HCT116 (cell line): ENCODE measurements at regions not wholly inside any gene's neighbourhood (a gene's known extent, or its start where the extent isn't known, plus 50 kb on each side); places are given as distances from the start of the nearest gene placed in this dataset.

Experiments
- ATAC-seq: fragments of 200-7000 bp; cut with Tn5 transposase; 2 replicates; pipeline ENCODE4 v1.9.1; 2020; ENCODE audit warnings: mild to moderate bottlenecking, moderate library complexity
- BruUV-seq: library from RNA; stranded (reverse); fragments of 400-500 nt; replicated peaks from 2 replicates; lab custom pipeline; 2021; lab: Mats Ljungman, UMichigan
- CTCF ChIA-PET: fragments of 300-600 bp; sonication (Branson Sonifier 250); formaldehyde crosslinking; loops from one replicate; lab custom pipeline; 2021; ENCODE audit warnings: antibody characterized with exemption; lab: Charles Lee
- POLR2A ChIA-PET: fragments of 300-600, 350-600 bp; sonication (Branson Sonifier 250); formaldehyde crosslinking; loops from one replicate; lab custom pipeline; 2021; ENCODE audit warnings: antibody characterized with exemption; lab: Charles Lee
- RAD21 ChIA-PET, 2 experiments: fragments of 300-600 bp; sonication (Branson Sonifier 250); formaldehyde crosslinking; loops; one replicate each; lab custom pipeline; 2023; ENCODE audit warnings: low total read pairs in 2 of 2; ENCODE audit not compliant: uncharacterized antibody in 2 of 2, unreplicated experiment in 2 of 2, low non-redundant PET in 1 of 2; lab: Charles Lee
- DNase-seq: peaks from one replicate; pipeline ENCODE4 v3.0.0-alpha.2; 2010; ENCODE audit warnings: low read depth, low spot score
- H2AFZ ChIP-seq: fragments of 200-600 bp; shearing (Covaris generic), sonication (generic); 2 replicates; pipeline ENCODE4 v1.6.1; 2017; ENCODE audit warnings: low read depth, mixed run types, mixed read lengths, antibody characterized with exemption, low read length; ENCODE audit not compliant: poor library complexity, severe bottlenecking
- H3K27ac ChIP-seq: 2 replicates; pipeline ENCODE4 v1.5.1; 2012; ENCODE audit warnings: low read depth, low read length
- H3K27me3 ChIP-seq: fragments of 200-600 bp; sonication (generic); 2 replicates; pipeline ENCODE4 v1.6.1; 2016; ENCODE audit warnings: mixed run types, low read length, mixed read lengths; ENCODE audit not compliant: insufficient read depth
- H3K36me3 ChIP-seq, 2 experiments: fragments of 200-500 bp in 1 of 2; fragments of 200-600 bp in 1 of 2; sonication (Bioruptor generic) in 1 of 2; sonication (generic) in 1 of 2; 2 replicates each; pipeline versions ENCODE4 v1.5.1 to v1.6.1; 2014 to 2016; ENCODE audit warnings: low read length in 2 of 2, inconsistent platforms in 1 of 2, mixed read lengths in 1 of 2, mixed run types in 1 of 2; ENCODE audit not compliant: insufficient read depth in 2 of 2, control insufficient read depth in 1 of 2
- H3K4me1 ChIP-seq, 2 experiments: fragments of 200-600 bp in 1 of 2; sonication (generic) in 1 of 2; 2 replicates each; pipeline versions ENCODE4 v1.5.1 to v1.6.1; 2012 to 2017; ENCODE audit warnings: low read length in 2 of 2, inconsistent platforms in 1 of 2, mild to moderate bottlenecking in 1 of 2, mixed read lengths in 1 of 2, mixed run types in 1 of 2, moderate library complexity in 1 of 2; ENCODE audit not compliant: insufficient read depth in 2 of 2, control insufficient read depth in 1 of 2
- H3K4me2 ChIP-seq: fragments of 200-600 bp; sonication (generic); 2 replicates; pipeline ENCODE4 v1.6.1; 2017; ENCODE audit warnings: mixed run types, low read length, mixed read lengths
- H3K4me3 ChIP-seq, 2 experiments: fragments of 200-600 bp in 1 of 2; sonication (generic) in 1 of 2; replicated peaks in 1 of 2; 2 replicates each; pipeline ENCODE4 v1.5.1; 2011 to 2016; ENCODE audit warnings: low read length in 2 of 2, control low read depth in 1 of 2, low read depth in 1 of 2, mild to moderate bottlenecking in 1 of 2, mixed read lengths in 1 of 2, mixed run types in 1 of 2
- H3K79me2 ChIP-seq: fragments of 200-600 bp; sonication (generic); 2 replicates; pipeline ENCODE4 v1.6.1; 2017; ENCODE audit warnings: mild to moderate bottlenecking, mixed run types, low read length, moderate library complexity, mixed read lengths; ENCODE audit not compliant: insufficient read depth
- H3K9ac ChIP-seq: fragments of 200-600 bp; sonication (generic); 2 replicates; pipeline ENCODE4 v1.6.1; 2016; ENCODE audit warnings: low read length, mixed read lengths
- H3K9me2 ChIP-seq: fragments of 200-600 bp; sonication (generic), shearing (Covaris generic); 2 replicates; pipeline ENCODE4 v1.6.1; 2017; ENCODE audit warnings: mixed run types, mild to moderate bottlenecking, moderate library complexity; ENCODE audit not compliant: insufficient read depth
- H3K9me3 ChIP-seq, 2 experiments: fragments of 200-500 bp in 1 of 2; fragments of 200-600 bp in 1 of 2; sonication (Bioruptor generic) in 1 of 2; sonication (generic) in 1 of 2; 2 replicates each; pipeline ENCODE4 v1.6.1; 2014 to 2017; ENCODE audit warnings: low read length in 2 of 2, mixed read lengths in 2 of 2, inconsistent platforms in 1 of 2, low read depth in 1 of 2, mild to moderate bottlenecking in 1 of 2, mixed run types in 1 of 2, moderate library complexity in 1 of 2; ENCODE audit not compliant: control insufficient read depth in 1 of 2, insufficient read depth in 1 of 2
- H4K20me1 ChIP-seq: fragments of 200-600 bp; sonication (generic), shearing (Covaris generic); 2 replicates; pipeline ENCODE4 v1.6.1; 2017; ENCODE audit warnings: mixed run types, mild to moderate bottlenecking, moderate library complexity; ENCODE audit not compliant: insufficient read depth
- EGR1 ChIP-seq: IDR thresholded peaks from 2 replicates; pipeline ENCODE4 v1.6.1; 2012; ENCODE audit warnings: low read depth
- ELF1 ChIP-seq: IDR thresholded peaks from 2 replicates; pipeline ENCODE4 v1.6.1; 2012; ENCODE audit warnings: low read depth, borderline replicate concordance
- EZH2 ChIP-seq: fragments of 200-600 bp; sonication (generic); IDR thresholded peaks from 2 replicates; pipeline ENCODE4 v1.6.1; 2017; ENCODE audit warnings: antibody characterized with exemption, mixed run types
- JUND ChIP-seq: IDR thresholded peaks from 2 replicates; pipeline ENCODE4 v1.6.1; 2012
- POLR2A ChIP-seq: IDR thresholded peaks from 2 replicates; pipeline ENCODE4 v1.7.0; 2011; ENCODE audit warnings: borderline replicate concordance; ENCODE audit not compliant: insufficient read depth, insufficient read length; ENCODE audit errors: extremely low read depth
- POLR2AphosphoS5 ChIP-seq: IDR thresholded peaks from 2 replicates; pipeline ENCODE4 v1.6.1; 2011; ENCODE audit warnings: mild to moderate bottlenecking, low read depth, low read length, moderate library complexity
- RAD21 ChIP-seq: IDR thresholded peaks from 2 replicates; pipeline ENCODE4 v1.6.1; 2012; ENCODE audit warnings: low read depth, mild to moderate bottlenecking
- SIN3A ChIP-seq: IDR thresholded peaks from 2 replicates; pipeline ENCODE4 v1.6.1; 2012; ENCODE audit warnings: low read depth
- SP1 ChIP-seq: IDR thresholded peaks from 2 replicates; pipeline ENCODE4 v1.6.1; 2012; ENCODE audit warnings: low read depth
- SRF ChIP-seq: IDR thresholded peaks from 2 replicates; pipeline ENCODE4 v1.6.1; 2012; ENCODE audit warnings: low read depth
- TCF7L2 ChIP-seq: IDR thresholded peaks from 2 replicates; pipeline ENCODE4 v1.7.0; 2011; ENCODE audit warnings: borderline replicate concordance, inconsistent platforms; ENCODE audit not compliant: insufficient read depth, insufficient read length; ENCODE audit errors: extremely low read depth
- YY1 ChIP-seq: IDR thresholded peaks from 2 replicates; pipeline ENCODE4 v1.6.1; 2011; ENCODE audit warnings: low read length, low read depth, moderate library complexity, mild to moderate bottlenecking; ENCODE audit not compliant: insufficient replicate concordance; ENCODE audit errors: extremely low read depth
- ZFX ChIP-seq: fragments of 450-650 bp; IDR thresholded peaks from 2 replicates; pipeline ENCODE4 v1.6.1; 2017
- ZNF274 ChIP-seq: fragments of 200-500 bp; sonication (Bioruptor generic); IDR thresholded peaks from 2 replicates; pipeline ENCODE4 v1.6.1; 2014; ENCODE audit warnings: mild to moderate bottlenecking, low read depth, low read length, inconsistent platforms
- intact Hi-C: fragments of 100-400 bp; cut with micrococcal nuclease; formaldehyde crosslinking; loops from 2 replicates; pipeline ENCODE4 v1.10.0; 2022
- TF ChIP-seq, protein P1 (sequence below): IDR thresholded peaks from 2 replicates; pipeline ENCODE4 v1.6.1; 2011; ENCODE audit warnings: mild to moderate bottlenecking, low read length, moderate library complexity; ENCODE audit not compliant: insufficient replicate concordance; ENCODE audit errors: extremely low read depth
- TF ChIP-seq, protein P2 (sequence below): IDR thresholded peaks from 2 replicates; pipeline ENCODE4 v1.6.1; 2012

DNA sequence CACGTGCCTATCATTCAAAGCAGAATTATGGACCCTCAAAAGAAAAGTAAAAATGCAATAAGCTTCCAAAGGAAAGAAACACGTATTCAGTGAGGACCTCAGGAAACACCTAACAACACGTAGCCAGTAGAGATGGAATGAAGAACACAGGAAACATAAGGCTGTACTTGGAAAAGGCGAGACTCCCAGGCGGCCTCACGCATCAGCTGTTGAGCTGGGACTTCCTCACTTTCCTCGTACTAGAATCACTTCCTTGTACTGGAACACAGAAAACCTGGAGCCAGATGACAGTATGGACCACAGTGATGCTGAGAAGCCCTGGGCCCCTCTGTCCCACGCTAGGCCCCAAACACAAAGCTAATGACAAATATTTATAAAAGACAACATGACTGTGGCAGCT lies 94.4 kb upstream of the BACE2 start:
- intact Hi-C loops, result no loop called here
- Histone ChIP-seq H4K20me1 (no peaks in the 10 kb centered on the region), H3K4me3 (no peak overlapping the region), H3K9me2 (no peaks in the 10 kb centered on the region), H3K4me2 (no peak overlapping the region), H3K4me1 (no peaks in the 10 kb centered on the region), H2AFZ (no peak overlapping the region), H3K36me3 (no peaks in the 10 kb centered on the region), H3K9me3 (no peaks in the 10 kb centered on the region), H3K9ac (no peak overlapping the region), H3K27me3 (peaks cover 3% of the 10 kb centered on the region; the same call in 1 of the 2 replicates), H3K79me2 (no peaks in the 10 kb centered on the region), H3K27ac (no peak overlapping the region)
- no peak for ATAC-seq
- CTCF ChIA-PET, result no interaction called here
- BruUV-seq, result no TSS peak
- TF ChIP-seq ZFX (no peak), SP1 (no peak), ZNF274 (no peak), ELF1 (no peak)
- TF ChIP-seq, protein P1, sequence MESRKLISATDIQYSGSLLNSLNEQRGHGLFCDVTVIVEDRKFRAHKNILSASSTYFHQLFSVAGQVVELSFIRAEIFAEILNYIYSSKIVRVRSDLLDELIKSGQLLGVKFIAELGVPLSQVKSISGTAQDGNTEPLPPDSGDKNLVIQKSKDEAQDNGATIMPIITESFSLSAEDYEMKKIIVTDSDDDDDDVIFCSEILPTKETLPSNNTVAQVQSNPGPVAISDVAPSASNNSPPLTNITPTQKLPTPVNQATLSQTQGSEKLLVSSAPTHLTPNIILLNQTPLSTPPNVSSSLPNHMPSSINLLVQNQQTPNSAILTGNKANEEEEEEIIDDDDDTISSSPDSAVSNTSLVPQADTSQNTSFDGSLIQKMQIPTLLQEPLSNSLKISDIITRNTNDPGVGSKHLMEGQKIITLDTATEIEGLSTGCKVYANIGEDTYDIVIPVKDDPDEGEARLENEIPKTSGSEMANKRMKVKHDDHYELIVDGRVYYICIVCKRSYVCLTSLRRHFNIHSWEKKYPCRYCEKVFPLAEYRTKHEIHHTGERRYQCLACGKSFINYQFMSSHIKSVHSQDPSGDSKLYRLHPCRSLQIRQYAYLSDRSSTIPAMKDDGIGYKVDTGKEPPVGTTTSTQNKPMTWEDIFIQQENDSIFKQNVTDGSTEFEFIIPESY, result no peak
- RAD21 ChIA-PET, result no interaction called here
- DNase-seq, result no peak
- POLR2A ChIA-PET, result no interaction called here

DNA sequence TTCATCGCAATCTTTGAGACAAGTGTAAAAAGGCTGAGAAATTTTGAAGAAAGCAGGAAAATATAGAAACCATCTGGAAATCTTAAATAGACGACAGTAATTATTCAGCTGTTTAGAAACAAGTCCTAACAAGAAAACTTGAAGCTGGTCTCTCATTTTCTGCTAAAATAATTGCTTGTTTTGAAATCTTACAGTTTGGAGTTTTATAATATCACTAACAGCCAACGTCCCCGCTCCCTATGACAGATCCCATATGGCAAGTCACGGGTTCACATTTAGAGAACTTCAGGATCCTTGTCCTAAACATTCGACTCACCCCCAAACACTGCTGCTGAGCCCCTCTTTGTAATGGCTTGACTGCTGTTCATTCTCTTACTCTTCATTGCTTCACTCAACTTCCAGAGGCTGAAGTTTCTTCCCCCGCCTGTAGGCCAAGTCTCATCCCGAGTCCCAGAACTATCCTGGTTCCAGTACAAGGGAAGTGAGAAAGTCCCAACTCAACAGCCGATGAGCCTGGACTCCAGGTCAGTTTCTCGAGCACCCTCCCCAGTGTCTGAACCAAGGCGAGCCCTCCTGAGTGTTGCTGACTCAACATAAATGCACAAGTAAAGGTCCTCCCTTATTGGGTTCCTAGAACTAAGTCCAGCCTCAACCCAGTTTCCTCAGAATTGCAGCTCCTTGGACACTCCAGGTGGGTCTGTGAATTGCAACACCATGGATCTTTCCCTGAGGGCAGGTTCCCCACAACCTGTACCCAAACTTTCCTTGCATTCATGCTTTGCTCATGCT lies 93.4 kb upstream of the BACE2 start:
- no peak overlapping the region for H3K4me2 ChIP-seq
- no peaks in the 10 kb centered on the region for H3K36me3 ChIP-seq
- H3K9me3 ChIP-seq, result no peaks in the 10 kb centered on the region
- peaks cover 6% of the 10 kb centered on the region; the same call in 1 of the 2 replicates for H3K27me3 ChIP-seq
- H2AFZ ChIP-seq, result no peak overlapping the region
- no peak overlapping the region for H3K4me3 ChIP-seq
- ATAC-seq, result no peak
- intact Hi-C loops, result no loop called here
- H3K4me1 ChIP-seq, result no peaks in the 10 kb centered on the region
- H3K9ac ChIP-seq, result no peak overlapping the region
- ChIA-PET CTCF (no interaction called here), POLR2A (no interaction called here), RAD21 (no interaction called here)
- H3K79me2 ChIP-seq, result no peaks in the 10 kb centered on the region
- H3K9me2 ChIP-seq, result no peaks in the 10 kb centered on the region
- no peaks in the 10 kb centered on the region for H4K20me1 ChIP-seq
- no peak overlapping the region for H3K27ac ChIP-seq
- no peak for DNase-seq
- no TSS peak for BruUV-seq
- TF ChIP-seq RAD21 (no peak), SRF (no peak), YY1 (no peak), ZFX (no peak), POLR2AphosphoS5 (no peak), TCF7L2 (no peak), EZH2 (no peak), EGR1 (no peak), ZNF274 (no peak), SIN3A (no peak), JUND (no peak), POLR2A (no peak)
- TF ChIP-seq, protein P1, result no peak
- TF ChIP-seq, protein P2, sequence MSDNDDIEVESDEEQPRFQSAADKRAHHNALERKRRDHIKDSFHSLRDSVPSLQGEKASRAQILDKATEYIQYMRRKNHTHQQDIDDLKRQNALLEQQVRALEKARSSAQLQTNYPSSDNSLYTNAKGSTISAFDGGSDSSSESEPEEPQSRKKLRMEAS, result no peak
